Esophagus muscularis mucosa (tissue), 4 donors: ENCODE measurements at regions not wholly inside any gene's neighbourhood (a gene's known extent, or its start where the extent isn't known, plus 50 kb on each side); places are given as distances from the start of the nearest gene placed in this dataset.

Experiments
- DNase-seq: peaks from one replicate; pipeline ENCODE4 v3.0.0-alpha.2; 2017; ENCODE audit errors: extremely low spot score
- H3K27ac ChIP-seq, 4 donors: fragments of 200-600 bp; sonication (generic); replicated peaks in 1 of 4; 1 replicate in 3 of 4; 2 replicates in 1 of 4; pipeline ENCODE4 v1.5.1; 2016 to 2019; ENCODE audit warnings: mild to moderate bottlenecking in 1 of 4
- H3K27me3 ChIP-seq, 4 donors: fragments of 200-600 bp; sonication (generic); one replicate each; pipeline versions ENCODE4 v1.5.1 to v1.6.0; 2016 to 2019
- H3K36me3 ChIP-seq, 4 donors: fragments of 200-600 bp; sonication (generic); one replicate each; pipeline ENCODE4 v1.5.1; 2016 to 2019
- H3K4me1 ChIP-seq, 4 donors: fragments of 200-600 bp; sonication (generic); one replicate each; pipeline ENCODE4 v1.5.1; 2016 to 2019
- H3K4me3 ChIP-seq, 4 donors: fragments of 200-600 bp; sonication (generic); 1 replicate in 2 of 4; 2 replicates in 2 of 4; pipeline ENCODE4 v1.5.1; 2016 to 2019; ENCODE audit warnings: mild to moderate bottlenecking in 4 of 4, moderate library complexity in 1 of 4
- H3K9me3 ChIP-seq, 4 donors: fragments of 200-600 bp; sonication (generic); 1 replicate in 3 of 4; 2 replicates in 1 of 4; pipeline ENCODE4 v1.5.1; 2016 to 2019
- EP300 ChIP-seq: sonication (generic); formaldehyde crosslinking; IDR thresholded peaks from one replicate; pipeline ENCODE4 v1.6.1; 2017; ENCODE audit warnings: antibody characterized with exemption
- POLR2A ChIP-seq: fragments of 450-650 bp; IDR thresholded peaks from one replicate; pipeline ENCODE4 v1.6.1; 2017; ENCODE audit warnings: antibody characterized with exemption, moderate library complexity, mild to moderate bottlenecking, low read depth
- POLR2AphosphoS5 ChIP-seq, 2 donors: sonication (generic); formaldehyde crosslinking; IDR thresholded peaks; one replicate each; pipeline ENCODE4 v1.6.1; 2017; ENCODE audit warnings: antibody characterized with exemption in 2 of 2
- WGBS: methylation state at CpG from one replicate; pipeline ENCODE4 v1.1.5; 2018; 5-methylcytosine and 5-hydroxymethylcytosine counted together
- intact Hi-C: fragments of 100-400 bp; cut with DNase I; formaldehyde crosslinking; loops from one replicate; pipeline ENCODE4 v1.15.1; 2023
- TF ChIP-seq, protein P1 (sequence below), 3 experiments: fragments of 200-600 bp in 2 of 3; fragments of 450-650 bp in 1 of 3; sonication (generic) in 2 of 3; IDR thresholded peaks; one replicate each; pipeline ENCODE4 v1.5.1; 2017 to 2019; ENCODE audit warnings: antibody characterized with exemption in 3 of 3, mild to moderate bottlenecking in 2 of 3, moderate library complexity in 1 of 3

DNA sequence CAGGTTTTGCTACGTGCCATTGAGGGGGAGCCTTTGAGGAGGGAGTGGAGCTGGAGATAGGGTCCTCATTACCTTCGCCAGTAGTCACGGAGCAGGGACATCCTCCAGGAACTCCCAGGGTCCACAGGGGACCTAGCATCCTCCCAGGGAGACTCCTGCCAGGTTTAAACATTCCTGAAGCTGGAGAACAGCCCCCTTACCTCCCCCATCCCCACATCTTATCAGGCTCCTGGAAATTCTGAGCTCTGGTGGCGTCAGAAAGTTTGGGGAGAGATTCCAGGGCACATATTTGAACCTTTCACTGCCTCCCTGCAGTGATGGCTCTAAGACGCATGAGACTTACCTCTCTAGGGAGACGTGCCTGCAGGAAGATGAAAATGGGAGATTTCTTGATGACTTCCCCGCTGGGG is 192.3 kb upstream of the GSC start:
- H3K4me1 ChIP-seq: peaks cover 0 to 12% (median 8%) of the 10 kb centered on the region in 4 donors
- no peaks in the 10 kb centered on the region for H3K9me3 ChIP-seq
- DNase-seq: no peak
- intact Hi-C loops: no loop called here
- H3K4me3 ChIP-seq: no peak overlapping the region
- H3K27ac ChIP-seq: no peak overlapping the region
- H3K36me3 ChIP-seq: no peaks in the 10 kb centered on the region
- no peak for TF ChIP-seq POLR2A
- 58% methylated on average over 7 of the region's 7 CpGs for WGBS
- peaks cover 0 to 8% (median 0%) of the 10 kb centered on the region in 4 donors for H3K27me3 ChIP-seq

DNA sequence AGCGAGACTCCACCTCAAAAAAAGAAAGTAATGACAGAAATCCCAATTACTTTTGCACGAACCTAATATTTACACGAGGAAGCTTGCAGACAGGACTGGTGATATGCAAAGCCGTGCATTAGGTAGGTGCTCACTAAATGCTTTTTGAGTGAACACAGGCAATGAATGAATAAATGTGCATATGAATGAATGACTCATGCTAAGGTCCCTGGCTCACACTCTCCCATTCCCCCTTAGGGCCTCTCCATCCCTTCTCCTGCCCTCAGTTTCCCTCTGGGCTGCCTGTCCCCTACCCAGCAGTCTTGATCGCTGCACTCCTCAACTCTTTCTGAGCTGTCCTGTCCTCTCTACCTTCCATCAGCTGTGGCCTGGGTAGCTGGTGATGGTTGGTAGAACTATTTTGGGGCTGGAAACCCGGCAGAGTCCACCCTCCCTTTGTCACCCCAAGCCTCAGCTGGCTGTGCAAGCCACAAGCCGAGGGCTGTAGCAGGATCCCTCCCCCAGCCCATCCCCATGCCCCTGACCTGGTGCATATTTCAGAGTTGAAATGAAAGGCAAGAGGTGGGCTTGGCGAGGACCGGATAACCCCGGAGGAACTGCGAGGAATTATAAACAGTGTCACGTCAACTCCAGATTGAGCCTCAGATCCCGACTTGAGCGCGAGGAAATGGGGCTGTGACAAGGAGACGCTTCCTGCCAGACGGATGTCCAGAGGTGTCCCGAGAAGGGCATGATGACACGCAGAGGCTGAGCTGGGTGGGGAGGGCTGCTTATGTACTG is 191.7 kb upstream of the GSC start:
- intact Hi-C loops: no loop called here
- Histone ChIP-seq H3K36me3 (no peaks in the 10 kb centered on the region), H3K9me3 (no peaks in the 10 kb centered on the region), H3K27ac (no peak overlapping the region), H3K27me3 (peaks cover 0 to 8% (median 0%) of the 10 kb centered on the region in 4 donors), H3K4me1 (peaks cover 0 to 12% (median 8%) of the 10 kb centered on the region in 4 donors), H3K4me3 (no peak overlapping the region)
- TF ChIP-seq EP300 (no peak), POLR2AphosphoS5 (IDR thresholded peaks at IDR 0.05) (no peak), POLR2A (no peak)
- TF ChIP-seq, protein P1, sequence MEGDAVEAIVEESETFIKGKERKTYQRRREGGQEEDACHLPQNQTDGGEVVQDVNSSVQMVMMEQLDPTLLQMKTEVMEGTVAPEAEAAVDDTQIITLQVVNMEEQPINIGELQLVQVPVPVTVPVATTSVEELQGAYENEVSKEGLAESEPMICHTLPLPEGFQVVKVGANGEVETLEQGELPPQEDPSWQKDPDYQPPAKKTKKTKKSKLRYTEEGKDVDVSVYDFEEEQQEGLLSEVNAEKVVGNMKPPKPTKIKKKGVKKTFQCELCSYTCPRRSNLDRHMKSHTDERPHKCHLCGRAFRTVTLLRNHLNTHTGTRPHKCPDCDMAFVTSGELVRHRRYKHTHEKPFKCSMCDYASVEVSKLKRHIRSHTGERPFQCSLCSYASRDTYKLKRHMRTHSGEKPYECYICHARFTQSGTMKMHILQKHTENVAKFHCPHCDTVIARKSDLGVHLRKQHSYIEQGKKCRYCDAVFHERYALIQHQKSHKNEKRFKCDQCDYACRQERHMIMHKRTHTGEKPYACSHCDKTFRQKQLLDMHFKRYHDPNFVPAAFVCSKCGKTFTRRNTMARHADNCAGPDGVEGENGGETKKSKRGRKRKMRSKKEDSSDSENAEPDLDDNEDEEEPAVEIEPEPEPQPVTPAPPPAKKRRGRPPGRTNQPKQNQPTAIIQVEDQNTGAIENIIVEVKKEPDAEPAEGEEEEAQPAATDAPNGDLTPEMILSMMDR (IDR thresholded peaks at IDR 0.05): no peak
- peak; percentile 89 for DNase-seq
- WGBS: 39% methylated on average over 16 of the region's 19 CpGs

DNA sequence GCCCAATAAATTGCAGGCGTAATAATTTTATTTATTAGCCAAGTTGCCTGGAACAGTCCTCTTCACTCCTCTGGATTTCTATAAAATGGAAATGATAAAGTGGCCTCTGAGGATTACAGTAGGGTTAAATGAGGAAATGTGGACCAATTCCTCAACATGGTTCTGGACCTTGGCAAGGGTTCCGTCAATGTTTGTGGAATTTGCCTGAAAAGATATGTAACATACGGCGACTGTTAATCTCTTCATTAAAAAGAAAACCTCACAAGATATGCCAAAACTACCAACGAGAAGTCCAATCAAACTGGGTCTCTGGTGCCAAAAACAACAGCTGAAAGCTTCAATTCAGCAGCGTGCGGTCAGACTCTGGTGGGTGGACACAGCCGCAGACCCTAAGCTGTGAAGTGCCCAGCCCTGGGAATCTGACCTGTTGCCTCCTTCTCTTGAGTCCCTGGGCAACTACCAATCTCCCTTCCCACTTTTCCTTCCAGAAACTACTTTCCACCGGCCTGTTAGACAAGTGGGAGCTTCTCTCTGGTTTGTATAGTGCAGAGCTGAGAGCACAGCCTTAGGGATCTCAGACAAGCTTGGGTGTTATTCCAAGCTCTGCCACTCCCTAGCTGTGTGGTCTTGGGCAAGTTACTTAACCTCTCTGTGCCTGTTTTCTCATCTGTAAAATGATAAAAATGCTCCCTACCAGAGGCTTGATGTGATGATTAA is 190.5 kb upstream of the GSC start:
- Histone ChIP-seq H3K4me1 (peaks cover 0 to 12% (median 8%) of the 10 kb centered on the region in 4 donors), H3K27me3 (peaks cover 0 to 8% (median 0%) of the 10 kb centered on the region in 4 donors), H3K27ac (no peak overlapping the region), H3K9me3 (no peaks in the 10 kb centered on the region), H3K36me3 (no peaks in the 10 kb centered on the region), H3K4me3 (no peak overlapping the region)
- intact Hi-C loops: no loop called here
- DNase-seq: no peak
- WGBS: 74% methylated on average over 9 of the region's 9 CpGs
- TF ChIP-seq, protein P1 (IDR thresholded peaks at IDR 0.05): no peak
- TF ChIP-seq EP300 (no peak), POLR2AphosphoS5 (IDR thresholded peaks at IDR 0.05) (no peak), POLR2A (no peak)

DNA sequence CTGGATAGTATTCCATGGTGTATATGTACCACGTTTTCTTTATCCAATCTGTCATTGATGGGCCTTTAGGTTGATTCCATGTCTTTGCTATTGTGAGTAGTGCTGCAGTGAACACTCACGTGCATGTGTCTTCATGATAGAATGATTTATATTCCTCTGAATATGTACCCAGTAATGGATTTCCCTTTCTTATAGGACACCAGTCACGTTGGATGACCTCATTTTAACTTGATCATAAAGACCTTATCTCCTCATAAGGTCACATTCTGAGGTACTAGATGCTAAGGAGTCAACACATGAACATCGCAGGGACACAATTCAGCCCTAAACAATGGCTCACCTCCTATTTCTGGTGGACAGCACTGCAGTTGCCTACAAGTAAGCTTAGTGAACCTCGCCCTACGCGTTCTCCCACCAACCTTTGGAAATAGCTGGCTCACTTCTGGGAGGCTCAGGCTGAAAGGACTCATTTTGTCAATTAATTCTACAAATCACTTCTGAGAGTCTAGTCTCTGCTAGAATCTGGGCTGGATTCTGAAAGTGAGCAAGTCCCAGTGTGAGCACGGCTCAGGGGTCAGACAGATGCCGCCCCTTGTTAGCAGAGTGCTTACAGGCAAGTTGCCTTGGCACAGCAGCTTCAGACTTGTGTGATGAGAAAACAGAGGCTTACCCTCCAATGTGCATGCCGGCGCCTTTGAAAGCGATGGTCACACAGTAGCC is 183.8 kb upstream of the GSC start:
- 77% methylated on average over 9 of the region's 12 CpGs for WGBS
- no peaks in the 10 kb centered on the region for H3K9me3 ChIP-seq
- no peak for DNase-seq
- no peak overlapping the region for H3K4me3 ChIP-seq
- H3K27ac ChIP-seq: no peak overlapping the region
- TF ChIP-seq, protein P1 (IDR thresholded peaks at IDR 0.05): no peak
- TF ChIP-seq POLR2A (no peak), EP300 (no peak), POLR2AphosphoS5 (IDR thresholded peaks at IDR 0.05) (no peak)
- intact Hi-C loops: no loop called here
- no peaks in the 10 kb centered on the region for H3K27me3 ChIP-seq
- H3K4me1 ChIP-seq: no peaks in the 10 kb centered on the region
- H3K36me3 ChIP-seq: no peaks in the 10 kb centered on the region

DNA sequence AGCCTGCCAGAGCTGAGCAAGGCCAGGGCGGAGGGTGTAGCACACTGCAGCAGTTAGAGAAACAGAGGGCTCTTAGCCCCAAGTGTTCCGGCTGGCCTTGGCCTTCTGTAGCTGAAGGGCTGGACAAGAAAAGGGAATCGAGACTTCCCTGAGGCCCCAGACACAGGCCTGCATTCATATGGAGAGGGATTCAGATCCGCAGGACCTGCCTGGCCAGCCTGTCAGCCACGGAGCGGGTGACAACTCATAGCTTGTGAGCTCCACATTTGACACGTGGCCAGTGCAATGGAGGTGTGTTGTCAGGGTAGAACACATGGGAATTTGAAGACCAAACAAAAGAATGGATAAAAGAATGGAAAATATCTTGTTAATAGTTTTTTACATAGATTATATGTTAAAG is 182.2 kb upstream of the GSC start:
- peaks cover 0 to 8% (median 0%) of the 10 kb centered on the region in 4 donors for H3K9me3 ChIP-seq
- no peaks in the 10 kb centered on the region for H3K36me3 ChIP-seq
- DNase-seq: no peak
- TF ChIP-seq, protein P1 (IDR thresholded peaks at IDR 0.05): no peak
- TF ChIP-seq POLR2A (no peak), POLR2AphosphoS5 (IDR thresholded peaks at IDR 0.05) (no peak), EP300 (no peak)
- intact Hi-C loops: no loop called here
- 78% methylated on average over 7 of the region's 7 CpGs for WGBS
- no peaks in the 10 kb centered on the region for H3K4me1 ChIP-seq
- no peak overlapping the region for H3K27ac ChIP-seq
- no peaks in the 10 kb centered on the region for H3K27me3 ChIP-seq
- H3K4me3 ChIP-seq: no peak overlapping the region
